SK-N-SH (cell line): ENCODE measurements at regions not wholly inside any gene's neighbourhood (a gene's known extent, or its start where the extent isn't known, plus 50 kb on each side); places are given as distances from the start of the nearest gene placed in this dataset.

Experiments
- CTCF ChIA-PET: fragments of 300-600, 350-600 bp; formaldehyde crosslinking; extraction: SDS; loops from one replicate; lab custom pipeline; 2021; lab: Yijun Ruan, JAX
- POLR2A ChIA-PET: fragments of 350-600 bp; sonication (Branson Sonifier 250); formaldehyde crosslinking; extraction: SDS; loops from one replicate; lab custom pipeline; 2020; ENCODE audit warnings: antibody characterized with exemption, inconsistent platforms; lab: Yijun Ruan, JAX
- DNase-seq: peaks from one replicate; pipeline ENCODE4 v3.0.0; 2012
- H2AFZ ChIP-seq: fragments of 200-600 bp; sonication (generic); 2 replicates; pipeline ENCODE4 v1.8.1; 2016; ENCODE audit warnings: antibody characterized with exemption, mild to moderate bottlenecking, low read depth
- H3F3A ChIP-seq: fragments of 200-600 bp; sonication (generic); replicated peaks from 2 replicates; pipeline ENCODE3; 2016; ENCODE audit warnings: antibody characterized with exemption, mild to moderate bottlenecking; ENCODE audit not compliant: insufficient read depth
- H3K27ac ChIP-seq, 2 experiments: fragments of 200-500 bp in 1 of 2; fragments of 200-600 bp in 1 of 2; sonication (Bioruptor generic) in 1 of 2; sonication (generic), shearing (Covaris generic) in 1 of 2; 2 replicates each; pipeline versions ENCODE4 v1.5.1 to v1.6.1; 2014 to 2016; ENCODE audit warnings: low read depth in 2 of 2, inconsistent platforms in 1 of 2, low read length in 1 of 2, mild to moderate bottlenecking in 1 of 2, mixed read lengths in 1 of 2
- H3K27me3 ChIP-seq: fragments of 200-600 bp; sonication (generic), shearing (Covaris generic); 2 replicates; pipeline ENCODE4 v1.6.1; 2016; ENCODE audit warnings: mixed run types; ENCODE audit not compliant: insufficient read depth
- H3K36me3 ChIP-seq, 2 experiments: fragments of 200-500 bp in 1 of 2; fragments of 200-600 bp in 1 of 2; sonication (Bioruptor generic) in 1 of 2; sonication (generic) in 1 of 2; replicated peaks in 1 of 2; 2 replicates each; pipeline versions ENCODE3 to v1.5.1; 2014 to 2016; ENCODE audit warnings: low read length in 1 of 2, mild to moderate bottlenecking in 1 of 2; ENCODE audit not compliant: insufficient read depth in 2 of 2, control insufficient read depth in 1 of 2
- H3K4me1 ChIP-seq, 2 experiments: fragments of 200-500 bp in 1 of 2; fragments of 200-600 bp in 1 of 2; sonication (Bioruptor generic) in 1 of 2; sonication (generic), shearing (Covaris generic) in 1 of 2; 2 replicates each; pipeline versions ENCODE4 v1.5.1 to v1.6.1; 2014 to 2016; ENCODE audit warnings: low read depth in 1 of 2, low read length in 1 of 2, mixed run types in 1 of 2; ENCODE audit not compliant: insufficient read depth in 2 of 2, control insufficient read depth in 1 of 2
- H3K4me2 ChIP-seq: fragments of 200-600 bp; sonication (generic), shearing (Covaris generic); 2 replicates; pipeline ENCODE4 v1.6.1; 2017; ENCODE audit warnings: mixed run types
- H3K4me3 ChIP-seq, 2 experiments: fragments of 200-500 bp in 1 of 2; fragments of 200-600 bp in 1 of 2; sonication (Bioruptor generic) in 1 of 2; sonication (generic), shearing (Covaris generic) in 1 of 2; 2 replicates each; pipeline versions ENCODE4 v1.5.1 to v1.8.1; 2014 to 2016; ENCODE audit warnings: low read depth in 2 of 2, inconsistent platforms in 1 of 2, low read length in 1 of 2, mild to moderate bottlenecking in 1 of 2, mixed read lengths in 1 of 2, moderate library complexity in 1 of 2
- H3K79me2 ChIP-seq: fragments of 200-600 bp; sonication (generic); 2 replicates; pipeline ENCODE4 v1.8.1; 2017; ENCODE audit warnings: mild to moderate bottlenecking; ENCODE audit not compliant: insufficient read depth
- H3K9ac ChIP-seq: fragments of 200-600 bp; sonication (generic); 2 replicates; pipeline ENCODE4 v1.6.1; 2017; ENCODE audit warnings: mixed run types
- H3K9me2 ChIP-seq: fragments of 200-600 bp; sonication (generic); 2 replicates; pipeline ENCODE4 v1.6.1; 2017; ENCODE audit warnings: mixed run types
- H3K9me3 ChIP-seq: fragments of 200-600 bp; sonication (generic); 2 replicates; pipeline ENCODE4 v1.6.1; 2017; ENCODE audit warnings: mixed run types, mild to moderate bottlenecking, moderate library complexity
- H4K20me1 ChIP-seq: fragments of 200-600 bp; sonication (generic); 2 replicates; pipeline ENCODE4 v1.6.1; 2017; ENCODE audit warnings: mild to moderate bottlenecking, mixed run types; ENCODE audit not compliant: insufficient read depth
- EZH2phosphoT487 ChIP-seq: fragments of 200-600 bp; sonication (generic); IDR thresholded peaks from 2 replicates; pipeline ENCODE4 v1.6.1; 2017; ENCODE audit warnings: low read depth, mixed run types, mild to moderate bottlenecking, antibody characterized with exemption, moderate library complexity, borderline replicate concordance
- FOSL2 ChIP-seq: IDR thresholded peaks from 2 replicates; pipeline ENCODE4 v1.4.0; 2012; ENCODE audit warnings: low read depth, mild to moderate bottlenecking, moderate library complexity, borderline replicate concordance
- FOXJ3 ChIP-seq: sonication (generic); formaldehyde crosslinking; IDR thresholded peaks from 2 replicates; pipeline ENCODE4 v1.5.1; 2020; ENCODE audit warnings: mild to moderate bottlenecking, missing genetic modification reagents
- GATA2 ChIP-seq: sonication (generic); formaldehyde crosslinking; IDR thresholded peaks from 2 replicates; pipeline ENCODE4 v1.5.0; 2020; ENCODE audit warnings: mild to moderate bottlenecking, missing genetic modification reagents
- IRF3 ChIP-seq: fragments of 150-350 bp; IDR thresholded peaks from 2 replicates; pipeline ENCODE4 v1.6.1; 2016; ENCODE audit warnings: mild to moderate bottlenecking, low read depth, low read length
- JUND ChIP-seq: IDR thresholded peaks from 2 replicates; pipeline ENCODE4 v1.4.0; 2012
- MXI1 ChIP-seq: IDR thresholded peaks from 2 replicates; pipeline ENCODE4 v1.6.1; 2012; ENCODE audit warnings: mild to moderate bottlenecking, low read depth, low read length, improper control_type of control experiment
- NFIC ChIP-seq: IDR thresholded peaks from 2 replicates; pipeline ENCODE4 v1.4.0; 2012; ENCODE audit warnings: borderline replicate concordance
- RCOR1 ChIP-seq: fragments of 150-350 bp; IDR thresholded peaks from 2 replicates; pipeline ENCODE4 v1.6.1; 2017; ENCODE audit warnings: antibody characterized with exemption, low read length
- RFX5 ChIP-seq: IDR thresholded peaks from 2 replicates; pipeline ENCODE4 v1.6.1; 2012; ENCODE audit warnings: mild to moderate bottlenecking, improper control_type of control experiment, low read length
- RXRA ChIP-seq: IDR thresholded peaks from 2 replicates; pipeline ENCODE4 v1.4.0; 2012; ENCODE audit warnings: low read depth, mild to moderate bottlenecking, borderline replicate concordance
- USF2 ChIP-seq: fragments of 150-350 bp; IDR thresholded peaks from 2 replicates; pipeline ENCODE4 v1.6.1; 2017; ENCODE audit warnings: antibody characterized with exemption, low read length, low read depth, borderline replicate concordance
- YY1 ChIP-seq: IDR thresholded peaks from 2 replicates; pipeline ENCODE4 v1.4.0; 2012; ENCODE audit warnings: low read depth, mild to moderate bottlenecking
- WGBS: methylation state at CpG from one replicate; pipeline ENCODE4 v1.1.6; 2017; ENCODE audit warnings: low lambda C conversion rate; 5-methylcytosine and 5-hydroxymethylcytosine counted together
- TF ChIP-seq, protein P1 (sequence below): IDR thresholded peaks from 2 replicates; pipeline ENCODE4 v1.4.0; 2012; ENCODE audit warnings: low read depth, borderline replicate concordance

GRCh38 chr2:38480617-38481016 is 103.5 kb upstream of the ATL2 start:
- H2AFZ ChIP-seq = no peak overlapping the region
- H3K27ac ChIP-seq = no peak overlapping the region
- POLR2A ChIA-PET = no interaction called here
- no peak overlapping the region for H3K9ac ChIP-seq
- no peaks in the 10 kb centered on the region for H3K36me3 ChIP-seq
- CTCF ChIA-PET = interaction anchor here (0.5 to 1.9 kb wide), 4 partner anchors 9 to 165 kb away, joined by 3 to 5 read pairs (median 4); no protein-coding TSS in a partner anchor
- no peaks in the 10 kb centered on the region; a peak in 1 of 4 replicates for H3K4me1 ChIP-seq
- no peaks in the 10 kb centered on the region for H3K9me2 ChIP-seq
- TF ChIP-seq RCOR1 = no peak
- no peak for TF ChIP-seq JUND
- TF ChIP-seq, protein P1, sequence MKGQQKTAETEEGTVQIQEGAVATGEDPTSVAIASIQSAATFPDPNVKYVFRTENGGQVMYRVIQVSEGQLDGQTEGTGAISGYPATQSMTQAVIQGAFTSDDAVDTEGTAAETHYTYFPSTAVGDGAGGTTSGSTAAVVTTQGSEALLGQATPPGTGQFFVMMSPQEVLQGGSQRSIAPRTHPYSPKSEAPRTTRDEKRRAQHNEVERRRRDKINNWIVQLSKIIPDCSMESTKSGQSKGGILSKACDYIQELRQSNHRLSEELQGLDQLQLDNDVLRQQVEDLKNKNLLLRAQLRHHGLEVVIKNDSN = no peak
- TF ChIP-seq FOSL2 = no peak
- no peak for TF ChIP-seq MXI1
- TF ChIP-seq USF2 = no peak
- no peak for TF ChIP-seq FOXJ3 (CRISPR knock-in tag)
- TF ChIP-seq EZH2phosphoT487 = no peak
- no peak for TF ChIP-seq RXRA
- no peak for TF ChIP-seq GATA2 (CRISPR knock-in tag)
- no peak for TF ChIP-seq YY1
- no peak for TF ChIP-seq RFX5
- TF ChIP-seq IRF3 = no peak
- TF ChIP-seq, all 33 proteins: peak for 0
- no peak for DNase-seq
- Histone ChIP-seq H3K4me2 (no peak overlapping the region), H3F3A (no peaks in the 10 kb centered on the region), H3K27me3 (no peaks in the 10 kb centered on the region), H3K4me3 (no peak overlapping the region), H3K79me2 (no peaks in the 10 kb centered on the region), H4K20me1 (no peaks in the 10 kb centered on the region), H3K9me3 (no peaks in the 10 kb centered on the region)

- no peak for DNase-seq
- H3K79me2 ChIP-seq = no peaks in the 10 kb centered on the region
- no peak overlapping the region for H3K4me2 ChIP-seq
- 60% methylated on average over 2 of the region's 2 CpGs for WGBS
- no peaks in the 10 kb centered on the region for H3K36me3 ChIP-seq
- no peaks in the 10 kb centered on the region for H4K20me1 ChIP-seq
- CTCF ChIA-PET = interaction anchor here (0.9 kb wide), 1 partner anchor 28 kb away, joined by 3 read pairs; no protein-coding TSS in a partner anchor
- H3K4me3 ChIP-seq = no peak overlapping the region
- H3K9me2 ChIP-seq = no peaks in the 10 kb centered on the region
- POLR2A ChIA-PET = interaction anchor here (0.9 kb wide), 1 partner anchor 274 kb away, joined by 3 read pairs; the partner anchor contains the start of gene SRSF7
- no peak overlapping the region for H3K9ac ChIP-seq
- H3K27ac ChIP-seq = no peak overlapping the region
- no peaks in the 10 kb centered on the region for H3F3A ChIP-seq
- no peaks in the 10 kb centered on the region for H3K9me3 ChIP-seq
- TF ChIP-seq RXRA (no peak), NFIC (no peak), IRF3 (no peak)
- H3K27me3 ChIP-seq = no peaks in the 10 kb centered on the region; the same call in 1 of the 2 replicates
- H3K4me1 ChIP-seq = no peaks in the 10 kb centered on the region; a peak in 1 of 4 replicates
- no peak overlapping the region for H2AFZ ChIP-seq
Observed at GRCh38 chr2:38477006-38477405, 99.9 kb upstream of the ATL2 start.
